Neural progenitor cell (in vitro differentiated cells): ENCODE measurements at regions not wholly inside any gene's neighbourhood (a gene's known extent, or its start where the extent isn't known, plus 50 kb on each side); places are given as distances from the start of the nearest gene placed in this dataset.
"Not testable (repeated sequence)": the region's sequence is repeated elsewhere in the genome, so short reads cannot be mapped to it uniquely, and the experiment has no call there.

Experiments
- DNase-seq: peaks from one replicate; pipeline ENCODE4 v3.0.0-alpha.2; 2016; ENCODE audit warnings: low spot score
- H2AFZ ChIP-seq: fragments of 200-600 bp; sonication (generic); replicated peaks from 2 replicates; pipeline ENCODE4 v1.6.1; 2016; ENCODE audit warnings: antibody characterized with exemption
- H3F3A ChIP-seq: fragments of 200-600 bp; sonication (generic); 2 replicates; pipeline ENCODE4 v1.6.1; 2016; ENCODE audit warnings: antibody characterized with exemption, low read depth
- H3K27ac ChIP-seq: fragments of 200-600 bp; sonication (generic); 2 replicates; pipeline ENCODE4 v1.5.1; 2016; ENCODE audit warnings: mild to moderate bottlenecking
- H3K27me3 ChIP-seq: fragments of 200-600 bp; sonication (generic); 2 replicates; pipeline ENCODE4 v1.6.1; 2016; ENCODE audit warnings: mild to moderate bottlenecking, moderate library complexity
- H3K36me3 ChIP-seq: fragments of 200-600 bp; sonication (generic); 2 replicates; pipeline ENCODE4 v1.5.1; 2016
- H3K4me1 ChIP-seq: fragments of 200-600 bp; sonication (generic); 2 replicates; pipeline ENCODE4 v1.6.1; 2016; ENCODE audit warnings: mixed run types
- H3K4me2 ChIP-seq: fragments of 200-600 bp; sonication (generic); 2 replicates; pipeline ENCODE4 v1.6.1; 2016
- H3K4me3 ChIP-seq: fragments of 200-600 bp; sonication (generic); 2 replicates; pipeline ENCODE4 v1.5.1; 2016
- H3K79me2 ChIP-seq: fragments of 200-600 bp; sonication (generic); 2 replicates; pipeline ENCODE4 v1.6.1; 2016; ENCODE audit warnings: low read depth
- H3K9ac ChIP-seq: fragments of 200-600 bp; sonication (generic); 2 replicates; pipeline ENCODE4 v1.6.1; 2016
- H3K9me3 ChIP-seq: fragments of 200-600 bp; sonication (generic); 2 replicates; pipeline ENCODE4 v1.5.1; 2016; ENCODE audit warnings: low read depth
- H4K20me1 ChIP-seq: fragments of 200-600 bp; sonication (generic); 2 replicates; pipeline ENCODE4 v1.6.1; 2016; ENCODE audit warnings: low read depth
- H3K27ac Mint-ChIP-seq: 3 replicates; pipeline ENCODE4 v1.8.0; 2021; ENCODE audit warnings: mixed read lengths
- H3K27me3 Mint-ChIP-seq: 2 replicates; pipeline ENCODE4 v1.8.0; 2022; ENCODE audit warnings: low read depth, mild to moderate bottlenecking, inconsistent platforms, moderate library complexity, mixed read lengths; ENCODE audit not compliant: insufficient read depth
- H3K36me3 Mint-ChIP-seq: 3 replicates; pipeline ENCODE4 v1.8.0; 2021; ENCODE audit warnings: mixed read lengths
- H3K4me1 Mint-ChIP-seq: 3 replicates; pipeline ENCODE4 v1.8.0; 2021; ENCODE audit warnings: mixed read lengths
- H3K4me3 Mint-ChIP-seq: 3 replicates; pipeline ENCODE4 v1.8.0; 2021; ENCODE audit warnings: mild to moderate bottlenecking, moderate library complexity, mixed read lengths
- H3K9me3 Mint-ChIP-seq: 3 replicates; pipeline ENCODE4 v1.8.0; 2020; ENCODE audit warnings: mixed read lengths
- CTCF ChIP-seq: fragments of 200-600 bp; sonication (generic); IDR thresholded peaks from 2 replicates; pipeline ENCODE4 v1.5.1; 2017; ENCODE audit warnings: antibody characterized with exemption, mild to moderate bottlenecking
- EZH2 ChIP-seq: fragments of 200-600 bp; sonication (generic); IDR thresholded peaks from 2 replicates; pipeline ENCODE4 v1.6.1; 2017; ENCODE audit warnings: antibody characterized with exemption, mild to moderate bottlenecking, moderate library complexity
- EZH2phosphoT487 ChIP-seq: fragments of 200-600 bp; sonication (generic); IDR thresholded peaks from 2 replicates; pipeline ENCODE4 v1.6.1; 2017; ENCODE audit warnings: antibody characterized with exemption

GRCh38 chr14:61145034-61145902 lies 135.9 kb downstream of the TMEM30B start:
- H3K4me3 ChIP-seq: no peak overlapping the region
- Mint-ChIP-seq H3K4me3 (no peak overlapping the region), H3K36me3 (peaks cover 2% of the 10 kb centered on the region), H3K27me3 (peaks cover 2% of the 10 kb centered on the region), H3K4me1 (peaks cover 25% of the 10 kb centered on the region), H3K27ac (no peak overlapping the region), H3K9me3 (peaks cover 31% of the 10 kb centered on the region)
- no peak overlapping the region for H2AFZ ChIP-seq
- no peak for DNase-seq
- H3F3A ChIP-seq: peaks cover 12% of the 10 kb centered on the region
- no peaks in the 10 kb centered on the region for H4K20me1 ChIP-seq
- no peak overlapping the region for H3K27ac ChIP-seq
- no peaks in the 10 kb centered on the region for H3K27me3 ChIP-seq
- H3K36me3 ChIP-seq: no peaks in the 10 kb centered on the region
- H3K4me1 ChIP-seq: no peaks in the 10 kb centered on the region
- peaks cover 13% of the 10 kb centered on the region for H3K9me3 ChIP-seq
- no peak overlapping the region for H3K4me2 ChIP-seq
- no peaks in the 10 kb centered on the region for H3K79me2 ChIP-seq
- TF ChIP-seq CTCF (no peak), EZH2 (no peak), EZH2phosphoT487 (no peak)
- H3K9ac ChIP-seq: no peak overlapping the region

GRCh38 chr14:61144117-61145033 lies 136.8 kb downstream of the TMEM30B start:
- H3K4me2 ChIP-seq, DNase-seq, H3K79me2 ChIP-seq, H4K20me1 ChIP-seq, H3K4me1 ChIP-seq, H3K27me3 ChIP-seq, H3K36me3 ChIP-seq, H3K36me3 Mint-ChIP-seq, H3K27me3 Mint-ChIP-seq, H3K27ac Mint-ChIP-seq, H3K4me3 Mint-ChIP-seq, H3K27ac ChIP-seq, H3K4me3 ChIP-seq, H3K9ac ChIP-seq, H2AFZ ChIP-seq: not testable (repeated sequence)
- Histone ChIP-seq H3K9me3 (peaks cover 13% of the 10 kb centered on the region), H3F3A (peaks cover 12% of the 10 kb centered on the region)
- Mint-ChIP-seq H3K9me3 (peaks cover 34% of the 10 kb centered on the region), H3K4me1 (peaks cover 25% of the 10 kb centered on the region)

- TF ChIP-seq EZH2: no peak
- no peak for TF ChIP-seq EZH2phosphoT487
- Histone ChIP-seq H3K4me3 (no peak overlapping the region), H3K4me2 (no peak overlapping the region), H3K27me3 (no peaks in the 10 kb centered on the region), H3K9me3 (peaks cover 13% of the 10 kb centered on the region), H3K36me3 (no peaks in the 10 kb centered on the region), H3K4me1 (no peaks in the 10 kb centered on the region), H3K9ac (no peak overlapping the region), H3K27ac (no peak overlapping the region), H3K79me2 (no peaks in the 10 kb centered on the region), H3F3A (peaks cover 12% of the 10 kb centered on the region), H4K20me1 (no peaks in the 10 kb centered on the region), H2AFZ (no peak overlapping the region)
- H3K27me3 Mint-ChIP-seq: no peaks in the 10 kb centered on the region
- H3K36me3 Mint-ChIP-seq: peaks cover 2% of the 10 kb centered on the region
- peaks cover 6% of the 10 kb centered on the region for H3K4me1 Mint-ChIP-seq
- H3K9me3 Mint-ChIP-seq: peaks cover 59% of the 10 kb centered on the region
- H3K4me3 Mint-ChIP-seq: no peak overlapping the region
- no peak for DNase-seq
- H3K27ac Mint-ChIP-seq: no peak overlapping the region
These were observed 140.3 kb downstream of the TMEM30B start for GRCh38 chr14:61140872-61141271.

- Mint-ChIP-seq H3K9me3 (peaks cover 59% of the 10 kb centered on the region), H3K4me1 (peaks cover 2% of the 10 kb centered on the region), H3K36me3 (peaks cover 2% of the 10 kb centered on the region), H3K27me3 (peaks cover 1% of the 10 kb centered on the region), H3K27ac (no peak overlapping the region), H3K4me3 (no peak overlapping the region)
- TF ChIP-seq EZH2 (no peak), EZH2phosphoT487 (no peak), CTCF (no peak)
- Histone ChIP-seq H3K9ac (no peak overlapping the region), H3K4me2 (no peak overlapping the region), H3K79me2 (no peaks in the 10 kb centered on the region), H3K9me3 (peaks cover 13% of the 10 kb centered on the region), H3F3A (peaks cover 6% of the 10 kb centered on the region), H3K4me1 (no peaks in the 10 kb centered on the region), H3K4me3 (no peak overlapping the region), H4K20me1 (no peaks in the 10 kb centered on the region), H3K36me3 (no peaks in the 10 kb centered on the region), H3K27ac (no peak overlapping the region), H3K27me3 (no peaks in the 10 kb centered on the region), H2AFZ (no peak overlapping the region)
- DNase-seq: no peak
These were observed 140.9 kb downstream of the TMEM30B start for GRCh38 chr14:61140271-61140670.
